K562 (cell line): ENCODE measurements at regions not wholly inside any gene's neighbourhood (a gene's known extent, or its start where the extent isn't known, plus 50 kb on each side); places are given as distances from the start of the nearest gene placed in this dataset.

Experiments
- ATAC-seq: fragments of 200-7000 bp; cut with Tn5 transposase; 3 replicates; pipeline ENCODE4 v1.9.1; 2020; ENCODE audit warnings: moderate library complexity
- BruUV-seq: library from RNA; stranded (reverse); fragments of 400-500 nt; replicated peaks from 2 replicates; lab custom pipeline; 2021; lab: Mats Ljungman, UMichigan
- CTCF ChIA-PET: fragments of 300-600 bp; formaldehyde crosslinking; extraction: SDS; loops from one replicate; lab custom pipeline; 2021; ENCODE audit warnings: low intra/inter-chr PET ratio; lab: Yijun Ruan, JAX
- POLR2A ChIA-PET: fragments of 300-600, 350-650 bp; sonication (Branson Sonifier 250); formaldehyde crosslinking; extraction: SDS; loops from one replicate; lab custom pipeline; 2021; ENCODE audit warnings: antibody characterized with exemption, inconsistent platforms; lab: Yijun Ruan, JAX
- DNase-seq, 4 experiments: peaks; one replicate each; pipeline versions ENCODE4 v3.0.0 to v3.0.0-alpha.2; 2011 to 2018; ENCODE audit warnings: low spot score in 3 of 4, mixed read lengths in 3 of 4; ENCODE audit errors: extremely low read depth in 1 of 4
- FAIRE-seq: peaks from 2 replicates; lab custom pipeline; 2011; peaks lifted over from hg19 to GRCh38; lab: Jason Lieb, UNC
- H2AFZ ChIP-seq: 2 replicates; pipeline ENCODE4 v1.6.0; 2011; ENCODE audit warnings: low read depth, low read length, control low read depth, inconsistent platforms
- H3K27ac ChIP-seq: fragments of 200-600 bp; 3 replicates; pipeline ENCODE4 v1.8.0; 2011; ENCODE audit warnings: low read depth, mild to moderate bottlenecking, control low read depth, inconsistent platforms, low read length, moderate library complexity, mixed read lengths; ENCODE audit errors: extremely low read depth
- H3K27me3 ChIP-seq, 2 experiments: fragments of 300-600 bp in 1 of 2; 2 replicates in 1 of 2; 3 replicates in 1 of 2; pipeline versions ENCODE4 v1.6.0 to v1.8.0; 2011; ENCODE audit warnings: inconsistent platforms in 2 of 2, low read length in 2 of 2, mild to moderate bottlenecking in 1 of 2, mixed read lengths in 1 of 2, moderate library complexity in 1 of 2; ENCODE audit not compliant: control insufficient read depth in 2 of 2, insufficient read depth in 2 of 2
- H3K36me3 ChIP-seq: fragments of 300-600 bp; 3 replicates; pipeline ENCODE4 v1.8.0; 2011; ENCODE audit warnings: mild to moderate bottlenecking, low read length, inconsistent platforms; ENCODE audit not compliant: control insufficient read depth, insufficient read depth
- H3K4me1 ChIP-seq, 2 experiments: fragments of 200-600 bp in 1 of 2; replicated peaks in 1 of 2; 2 replicates in 1 of 2; 3 replicates in 1 of 2; pipeline versions ENCODE4 v1.5.1 to v1.8.0; 2011; ENCODE audit warnings: inconsistent platforms in 2 of 2, low read length in 2 of 2, mild to moderate bottlenecking in 1 of 2, mixed read lengths in 1 of 2, moderate library complexity in 1 of 2; ENCODE audit not compliant: control insufficient read depth in 2 of 2, insufficient read depth in 2 of 2
- H3K4me2 ChIP-seq: 2 replicates; pipeline ENCODE4 v1.6.1; 2011; ENCODE audit warnings: low read length, control low read depth, inconsistent platforms, mixed read lengths; ENCODE audit not compliant: insufficient read depth
- H3K4me3 ChIP-seq: fragments of 200-600 bp; sonication (generic), shearing (Covaris generic); 2 replicates; pipeline ENCODE4 v1.5.1; 2016; ENCODE audit warnings: control low read depth, inconsistent platforms
- H3K79me2 ChIP-seq: fragments of 200-600 bp; 3 replicates; pipeline ENCODE4 v1.8.0; 2011; ENCODE audit warnings: low read length, inconsistent platforms; ENCODE audit not compliant: control insufficient read depth, insufficient read depth
- H3K9ac ChIP-seq, 2 experiments: 2 replicates each; pipeline versions ENCODE4 v1.6.0 to v1.6.1; 2011; ENCODE audit warnings: low read depth in 2 of 2, low read length in 2 of 2, control low read depth in 1 of 2, inconsistent platforms in 1 of 2, mild to moderate bottlenecking in 1 of 2, mixed read lengths in 1 of 2; ENCODE audit not compliant: insufficient read depth in 1 of 2
- H3K9me1 ChIP-seq: one replicate; pipeline ENCODE4 v1.6.0; 2011; ENCODE audit warnings: inconsistent platforms, mild to moderate bottlenecking, low read length, moderate library complexity; ENCODE audit not compliant: control insufficient read depth, insufficient read depth
- H3K9me3 ChIP-seq: replicated peaks from 2 replicates; pipeline ENCODE4 v1.5.1; 2011; ENCODE audit warnings: low read depth, low read length, inconsistent platforms; ENCODE audit not compliant: control insufficient read depth, insufficient read depth
- H4K20me1 ChIP-seq: replicated peaks from 2 replicates; pipeline ENCODE4 v1.6.1; 2011; ENCODE audit warnings: low read length, inconsistent platforms, mixed read lengths; ENCODE audit not compliant: control insufficient read depth, insufficient read depth
- ARID4B ChIP-seq: sonication (generic); formaldehyde crosslinking; IDR thresholded peaks from 2 replicates; pipeline ENCODE4 v1.8.0; 2022; ENCODE audit warnings: mild to moderate bottlenecking, missing genetic modification reagents
- ASH1L ChIP-seq: fragments of 450-650 bp; IDR thresholded peaks from 2 replicates; pipeline ENCODE4 v1.6.1; 2018; ENCODE audit warnings: borderline replicate concordance, mild to moderate bottlenecking, low read depth; ENCODE audit not compliant: partially characterized antibody
- CBFA2T3 ChIP-seq: fragments of 450-650 bp; IDR thresholded peaks from 2 replicates; pipeline ENCODE4 v1.6.1; 2017
- CBFB ChIP-seq: sonication (generic); formaldehyde crosslinking; IDR thresholded peaks from 2 replicates; pipeline ENCODE4 v1.4.0; 2020; ENCODE audit warnings: mild to moderate bottlenecking, missing genetic modification reagents
- HES1 ChIP-seq: fragments of 450-650 bp; IDR thresholded peaks from 2 replicates; pipeline ENCODE4 v1.6.1; 2016; ENCODE audit warnings: low read depth, mild to moderate bottlenecking, moderate library complexity
- KLF10 ChIP-seq: fragments of 250-450 bp; sonication (Bioruptor Pico); IDR thresholded peaks from 2 replicates; pipeline ENCODE4 v1.6.1; 2021; ENCODE audit warnings: matching md5 sums
- MAFG ChIP-seq: fragments of 450-650 bp; conservative IDR thresholded peaks from 2 replicates; pipeline ENCODE4 v1.6.1; 2016; ENCODE audit warnings: missing genetic modification characterization, missing compliant biosample characterization
- MBD1 ChIP-seq: fragments of 250-450 bp; sonication (Bioruptor Pico); IDR thresholded peaks from 2 replicates; pipeline ENCODE4 v1.8.0; 2022; ENCODE audit warnings: inconsistent platforms
- TEAD4 ChIP-seq, 2 experiments: sonication (generic) in 1 of 2; formaldehyde crosslinking in 1 of 2; IDR thresholded peaks; 2 replicates each; pipeline versions ENCODE4 v1.6.1 to v1.8.0; 2012 to 2022; ENCODE audit warnings: borderline replicate concordance in 1 of 2, inconsistent platforms in 1 of 2, low read length in 1 of 2, mild to moderate bottlenecking in 1 of 2, missing genetic modification reagents in 1 of 2
- THRB ChIP-seq: fragments of 450-650 bp; formaldehyde crosslinking; conservative IDR thresholded peaks from 2 replicates; pipeline ENCODE4 v1.4.0; 2022; ENCODE audit warnings: mild to moderate bottlenecking, missing genetic modification characterization
- ZNF165 ChIP-seq: fragments of 250-450 bp; sonication (Bioruptor Pico); IDR thresholded peaks from 2 replicates; pipeline ENCODE4 v1.4.0; 2020; ENCODE audit warnings: borderline replicate concordance
- WGBS: fragments of 100-300 bp; shearing (Covaris generic); methylation state at CpG from one replicate; pipeline ENCODE4 v1.1.6; 2016; ENCODE audit warnings: low coverage, mixed read lengths; ENCODE audit not compliant: insufficient coverage; ENCODE audit errors: missing lambda C conversion rate; 5-methylcytosine and 5-hydroxymethylcytosine counted together
- in situ Hi-C: fragments of 300-500 bp; cut with MboI; formaldehyde crosslinking; loops from 4 replicates; pipeline ENCODE4 v1.15.0; 2018; ENCODE audit warnings: inconsistent platforms, mixed read lengths
- intact Hi-C: fragments of 100-400 bp; cut with micrococcal nuclease; formaldehyde crosslinking; loops from 2 replicates; pipeline ENCODE4 v1.14.2; 2022
- TF ChIP-seq, protein P1 (sequence below): fragments of 450-650 bp; IDR thresholded peaks from 2 replicates; pipeline ENCODE4 v1.6.1; 2017; ENCODE audit warnings: mild to moderate bottlenecking, moderate library complexity

DNA sequence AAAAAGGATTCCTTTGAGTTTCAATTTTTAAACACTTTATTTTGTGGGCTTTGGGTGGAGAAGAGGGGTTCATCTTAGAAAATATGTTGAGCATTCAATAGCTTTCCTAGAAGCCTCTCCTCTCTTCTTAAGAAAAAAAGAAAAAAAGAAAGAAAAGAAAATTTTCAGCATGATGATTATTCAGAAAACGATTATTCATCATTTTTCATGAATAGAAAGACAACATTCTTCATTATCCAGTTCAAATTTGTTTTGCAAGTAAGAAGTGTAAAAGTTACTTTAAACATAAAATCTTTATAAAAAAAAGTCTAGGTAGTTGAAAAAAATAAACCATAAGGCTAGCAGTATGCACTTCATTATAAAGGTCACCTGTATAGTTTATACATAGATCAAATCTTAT lies 636.5 kb downstream of the IRX1 start (continued):
- TF ChIP-seq HES1 = no peak
- no peak for TF ChIP-seq THRB (CRISPR knock-in tag)
- TF ChIP-seq MAFG (tag) = 0 out of 2 replicates have a peak, but pooled peaks have one; percentile 9
- TF ChIP-seq, all 486 proteins: peak for 3

GRCh38 chr5:4233671-4234070 lies 638.0 kb downstream of the IRX1 start:
- CTCF ChIA-PET = no interaction called here
- H3K9ac ChIP-seq = no peak overlapping the region
- WGBS = 1% methylated on average over 5 of the region's 5 CpGs
- no peaks in the 10 kb centered on the region for H3K4me1 ChIP-seq
- H3K79me2 ChIP-seq = no peaks in the 10 kb centered on the region
- H3K36me3 ChIP-seq = no peaks in the 10 kb centered on the region
- H3K4me3 ChIP-seq = no peak overlapping the region
- H2AFZ ChIP-seq = no peak overlapping the region
- FAIRE-seq = no peak
- H3K27me3 ChIP-seq = no peaks in the 10 kb centered on the region
- in situ Hi-C loops = no loop called here
- H3K9me3 ChIP-seq = no peaks in the 10 kb centered on the region
- no peaks in the 10 kb centered on the region for H3K9me1 ChIP-seq
- no peak for ATAC-seq
- no peaks in the 10 kb centered on the region for H4K20me1 ChIP-seq
- DNase-seq = no peak
- H3K27ac ChIP-seq = no peak overlapping the region
- no peak overlapping the region for H3K4me2 ChIP-seq
- intact Hi-C loops = no loop called here
- no TSS peak for BruUV-seq
- POLR2A ChIA-PET = no interaction called here
- no peak for TF ChIP-seq MBD1
- no peak for TF ChIP-seq ZNF165 (CRISPR knock-in tag)
- TF ChIP-seq, protein P1, sequence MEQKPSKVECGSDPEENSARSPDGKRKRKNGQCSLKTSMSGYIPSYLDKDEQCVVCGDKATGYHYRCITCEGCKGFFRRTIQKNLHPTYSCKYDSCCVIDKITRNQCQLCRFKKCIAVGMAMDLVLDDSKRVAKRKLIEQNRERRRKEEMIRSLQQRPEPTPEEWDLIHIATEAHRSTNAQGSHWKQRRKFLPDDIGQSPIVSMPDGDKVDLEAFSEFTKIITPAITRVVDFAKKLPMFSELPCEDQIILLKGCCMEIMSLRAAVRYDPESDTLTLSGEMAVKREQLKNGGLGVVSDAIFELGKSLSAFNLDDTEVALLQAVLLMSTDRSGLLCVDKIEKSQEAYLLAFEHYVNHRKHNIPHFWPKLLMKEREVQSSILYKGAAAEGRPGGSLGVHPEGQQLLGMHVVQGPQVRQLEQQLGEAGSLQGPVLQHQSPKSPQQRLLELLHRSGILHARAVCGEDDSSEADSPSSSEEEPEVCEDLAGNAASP = no peak
- TF ChIP-seq ASH1L = no peak
- TF ChIP-seq ARID4B = no peak
- no peak for TF ChIP-seq CBFA2T3
- TF ChIP-seq TEAD4 (IDR thresholded peaks at IDR 0.05; ENCODE audit: low read length) = no peak
- no peak for TF ChIP-seq TEAD4 (CRISPR knock-in tag; IDR thresholded peaks at IDR 0.05; ENCODE audit: borderline replicate concordance)
- TF ChIP-seq KLF10 (CRISPR knock-in tag) = no peak
- TF ChIP-seq CBFB = no peak
